ENCODE measurements at regions not wholly inside any gene's neighbourhood (a gene's known extent, or its start where the extent isn't known, plus 50 kb on each side); places are given as distances from the start of the nearest gene placed in this dataset.

GRCh38 chr11:123304828-123305466, 109.9 kb upstream of the CLMP start:
- no peak for DNase-seq (ENCODE audit: low read depth in 2 of 2)

GRCh38 chr11:123303924-123304323, 108.9 kb upstream of the CLMP start:
- no peak for DNase-seq (ENCODE audit: low read depth in 2 of 2)

GRCh38 chr11:123302751-123303195, 107.7 kb upstream of the CLMP start:
- DNase-seq (ENCODE audit: low read depth in 2 of 2): peak; percentile 51 to 57

GRCh38 chr11:123301696-123302400, 106.8 kb upstream of the CLMP start:
- DNase-seq (ENCODE audit: low read depth in 2 of 2): no peak

GRCh38 chr11:123301013-123301591, 106.1 kb upstream of the CLMP start:
- DNase-seq (ENCODE audit: low read depth in 2 of 2): peak; percentile 41 to 56

GRCh38 chr11:123299721-123300120, 104.7 kb upstream of the CLMP start:
- no peak for DNase-seq (ENCODE audit: low read depth in 2 of 2)

- DNase-seq (ENCODE audit: low read depth in 2 of 2): no peak
These were observed 103.7 kb upstream of the CLMP start for GRCh38 chr11:123298488-123299447.

- no peak for DNase-seq (ENCODE audit: low read depth in 2 of 2)
These were observed 97.6 kb upstream of the CLMP start for GRCh38 chr11:123292647-123293046.

- DNase-seq (ENCODE audit: low read depth in 2 of 2): no peak
These were observed 96.3 kb upstream of the CLMP start for GRCh38 chr11:123291201-123291869.

GRCh38 chr11:123286761-123287160, 91.7 kb upstream of the CLMP start:
- no peak for DNase-seq (ENCODE audit: low read depth in 2 of 2)

GRCh38 chr11:123286255-123286654, 91.2 kb upstream of the CLMP start:
- DNase-seq (ENCODE audit: low read depth in 2 of 2): no peak

- DNase-seq (ENCODE audit: low read depth in 2 of 2): no peak
These were observed 89.4 kb upstream of the CLMP start for GRCh38 chr11:123284454-123284853.

- DNase-seq (ENCODE audit: low read depth in 2 of 2): no peak
These were observed 87.5 kb upstream of the CLMP start for GRCh38 chr11:123282597-123282996.

GRCh38 chr11:123273616-123274015, 78.6 kb upstream of the CLMP start:
- DNase-seq (ENCODE audit: low read depth in 2 of 2): no peak

GRCh38 chr11:123272565-123272964, 77.5 kb upstream of the CLMP start:
- no peak for DNase-seq (ENCODE audit: low read depth in 2 of 2)

- DNase-seq (ENCODE audit: low read depth in 2 of 2): no peak
These were observed 73.1 kb upstream of the CLMP start for GRCh38 chr11:123268156-123268555.

- no peak for DNase-seq (ENCODE audit: low read depth in 2 of 2)
These were observed 70.9 kb upstream of the CLMP start for GRCh38 chr11:123265951-123266350.

GRCh38 chr11:123264431-123264780, 69.4 kb upstream of the CLMP start:
- no peak for DNase-seq (ENCODE audit: low read depth in 2 of 2)

- peak; percentile 37 to 39 for DNase-seq (ENCODE audit: low read depth in 2 of 2)
These were observed 66.5 kb upstream of the CLMP start for GRCh38 chr11:123261345-123262106.

- DNase-seq (ENCODE audit: low read depth in 2 of 2): no peak
These were observed 65.6 kb upstream of the CLMP start for GRCh38 chr11:123260511-123261211.

Measured in fibroblast of skin of left quadriceps (primary cell).